NCI-H460 (cell line): ENCODE measurements at regions not wholly inside any gene's neighbourhood (a gene's known extent, or its start where the extent isn't known, plus 50 kb on each side); places are given as distances from the start of the nearest gene placed in this dataset.
"Not testable (repeated sequence)": the region's sequence is repeated elsewhere in the genome, so short reads cannot be mapped to it uniquely, and the experiment has no call there.

Source experiments
- DNase-seq: peaks from one replicate; pipeline ENCODE4 v3.0.0-alpha.2; 2016; ENCODE audit warnings: low read depth; ENCODE audit errors: extremely low read depth

GRCh38 chr3:104402902-104403301 is 963.8 kb upstream of the ALCAM start:
- no peak for DNase-seq

GRCh38 chr3:104411757-104412156 is 955.0 kb upstream of the ALCAM start:
- DNase-seq, result no peak

- DNase-seq, result no peak
Observed at GRCh38 chr3:104412608-104413580, 953.8 kb upstream of the ALCAM start.

- no peak for DNase-seq
Observed at GRCh38 chr3:104428337-104428925, 938.3 kb upstream of the ALCAM start.

- no peak for DNase-seq
Observed at GRCh38 chr3:104429727-104430126, 937.0 kb upstream of the ALCAM start.

DNA sequence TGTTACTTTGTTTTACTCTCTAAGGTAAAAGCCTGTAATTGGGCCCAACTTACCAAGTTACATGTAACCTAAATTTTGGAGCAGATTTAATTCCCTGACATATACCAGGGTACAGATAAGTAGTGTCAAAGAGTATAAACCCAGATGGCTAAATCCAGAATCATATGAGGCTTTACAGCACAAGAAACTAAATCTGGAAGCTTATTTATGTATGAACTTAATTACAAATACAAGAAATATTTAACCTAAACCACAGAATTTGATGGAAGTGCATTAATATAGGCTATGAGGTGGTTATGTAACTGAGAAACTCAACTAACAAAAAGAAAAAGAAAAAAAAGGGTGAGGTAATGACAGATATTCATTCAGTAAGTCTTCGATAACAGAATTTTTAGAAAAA is 930.2 kb upstream of the ALCAM start:
- DNase-seq, result no peak

DNA sequence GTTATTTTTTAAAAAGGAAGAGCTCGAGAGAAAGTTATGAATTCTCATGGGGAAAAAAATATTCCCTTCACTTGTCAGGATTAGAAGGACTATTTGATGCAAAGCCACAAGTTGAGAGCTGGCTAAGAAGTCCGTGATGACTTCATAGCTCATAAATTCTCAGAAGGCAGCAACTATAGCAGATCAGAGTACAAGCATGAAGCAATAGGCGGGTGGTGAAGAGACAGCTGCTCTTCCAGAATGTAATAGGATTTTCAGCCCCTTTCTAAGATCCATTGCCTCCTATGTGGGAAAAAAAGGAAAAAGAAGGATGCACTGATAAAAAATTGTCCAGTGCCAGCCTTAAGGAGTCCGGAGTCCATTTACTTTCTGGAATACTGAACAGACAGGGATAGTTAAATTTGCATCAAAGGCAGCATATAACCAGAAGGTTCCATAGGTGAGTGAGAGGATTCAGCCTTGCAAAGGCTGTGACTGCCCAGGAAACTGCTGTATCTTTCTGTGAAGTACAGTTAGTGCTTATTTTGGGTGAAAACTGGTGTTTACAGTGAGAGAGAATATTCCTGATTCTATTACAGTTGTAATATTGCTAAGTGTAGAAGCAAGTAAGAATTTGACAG is 929.5 kb upstream of the ALCAM start:
- DNase-seq, result no peak

- no peak for DNase-seq
Observed at GRCh38 chr3:104437891-104438290, 928.8 kb upstream of the ALCAM start.

GRCh38 chr3:104438706-104439105 is 928.0 kb upstream of the ALCAM start:
- no peak for DNase-seq

- DNase-seq, result not testable (repeated sequence)
Observed at GRCh38 chr3:104445252-104445919, 921.3 kb upstream of the ALCAM start.

DNA sequence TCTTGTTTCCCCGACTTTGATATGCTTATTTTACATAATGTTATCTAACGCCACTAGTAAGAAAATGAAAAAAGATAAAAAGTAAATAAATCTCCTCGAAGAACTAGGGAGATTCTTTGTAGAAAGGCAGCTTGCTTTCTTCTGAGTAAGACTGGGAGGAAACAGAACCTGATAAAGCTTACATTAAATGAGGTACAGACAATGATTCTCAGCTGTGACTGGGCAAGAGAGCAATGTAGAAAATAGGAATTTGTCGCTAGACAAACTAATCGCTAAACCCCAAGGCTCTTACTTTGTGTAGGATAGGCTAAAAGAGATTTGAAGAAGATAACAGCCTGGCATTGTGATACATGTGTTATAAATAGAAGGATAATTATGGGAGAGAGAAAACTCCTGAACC is 919.0 kb upstream of the ALCAM start:
- DNase-seq, result no peak

DNA sequence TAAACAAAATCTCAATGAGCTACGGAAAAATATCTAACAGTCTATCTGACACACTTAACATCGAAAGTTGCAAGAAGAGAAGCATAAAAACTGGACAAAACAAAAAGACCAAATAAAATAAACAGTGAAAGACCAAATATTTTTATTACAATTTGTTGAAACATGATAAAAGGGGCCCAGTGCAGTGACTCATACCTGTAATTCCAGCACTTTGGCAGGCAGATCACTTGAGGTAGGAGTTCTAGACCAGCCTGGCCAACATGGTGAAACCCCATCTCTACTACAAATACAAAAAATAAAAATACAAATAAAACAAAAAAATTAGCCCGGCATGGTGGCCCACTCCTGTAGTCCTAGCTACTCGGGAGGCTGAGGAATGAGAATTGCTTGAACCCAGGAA is 914.0 kb upstream of the ALCAM start:
- DNase-seq, result no peak

DNA sequence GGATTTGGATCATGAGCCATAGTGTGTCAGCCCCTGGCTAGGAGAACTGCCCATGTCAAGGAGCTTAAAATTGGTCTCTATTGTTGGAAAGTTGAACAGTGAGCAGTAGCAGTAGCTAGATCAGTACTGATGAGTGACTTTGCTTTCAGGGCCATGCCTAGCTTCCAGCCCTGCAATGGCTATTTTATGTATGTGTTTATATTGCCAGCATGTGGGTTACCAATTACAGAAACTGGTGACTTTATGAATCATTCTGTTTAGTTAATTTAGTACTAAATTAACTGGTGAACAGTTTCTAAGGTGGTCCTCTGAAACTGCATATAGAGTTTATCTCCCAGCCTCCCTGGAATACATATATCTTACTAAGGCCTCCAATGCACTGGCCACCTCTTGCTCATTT is 908.1 kb upstream of the ALCAM start:
- no peak for DNase-seq

DNA sequence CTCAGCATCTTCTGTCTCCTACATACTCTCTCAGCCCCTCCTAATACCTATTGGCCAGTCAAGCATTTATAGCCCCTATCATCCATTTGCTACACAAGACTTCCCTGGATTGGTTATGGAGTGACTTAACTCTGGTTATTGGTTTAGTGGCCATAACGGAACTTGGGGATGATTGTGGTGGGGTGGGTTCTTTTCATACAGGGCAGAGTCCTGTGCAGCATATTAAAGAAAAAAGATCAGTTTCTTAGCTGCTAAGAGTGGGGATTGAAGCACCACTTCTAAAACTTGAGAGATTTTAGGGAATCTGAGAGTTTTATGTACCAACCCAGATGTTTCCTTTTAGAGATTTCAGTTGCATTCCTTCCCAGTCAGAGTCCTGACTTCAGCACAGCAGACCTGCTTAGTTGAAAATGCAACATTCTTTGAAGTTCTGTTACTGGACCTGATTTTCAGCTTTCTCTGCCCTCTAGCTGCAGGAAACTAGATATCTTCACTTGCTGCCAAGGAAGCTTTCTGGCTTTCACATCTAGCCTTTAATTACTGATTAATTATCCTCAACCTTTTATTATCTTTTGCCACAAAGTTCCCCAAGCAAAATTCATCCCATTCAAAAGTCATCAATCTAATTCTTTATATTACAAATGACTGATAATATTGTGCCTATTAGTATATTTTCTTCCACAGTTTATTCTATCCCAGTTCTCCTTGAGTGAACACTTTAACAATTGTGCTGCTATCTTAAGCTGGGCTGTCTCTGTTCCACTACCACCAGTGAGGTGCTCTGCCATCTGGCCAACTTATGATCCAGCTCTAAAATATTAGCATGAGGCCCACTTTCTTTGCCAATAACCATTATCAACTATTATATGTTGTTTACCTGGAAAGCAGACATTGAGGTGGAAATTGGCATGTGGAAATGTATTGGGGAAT is 906.0 kb upstream of the ALCAM start:
- no peak for DNase-seq

DNA sequence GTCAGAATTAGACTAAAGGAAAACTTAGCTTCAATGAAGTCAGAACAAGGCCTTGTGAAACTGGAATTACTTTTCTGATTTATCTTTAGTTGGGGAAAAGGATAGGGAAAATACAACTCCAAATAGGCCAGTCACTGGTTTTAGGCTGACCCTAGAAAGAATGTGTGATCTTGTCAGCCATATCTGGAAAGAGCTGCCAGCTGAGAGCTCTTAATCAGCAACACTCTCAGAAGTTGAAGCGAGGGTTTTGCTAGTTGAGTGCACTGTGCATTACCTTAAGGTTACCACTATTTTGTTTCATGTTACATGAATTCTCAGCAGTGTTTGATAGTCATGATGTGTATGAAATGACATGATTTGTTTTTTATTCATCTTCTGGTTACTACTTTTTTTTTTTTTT is 905.3 kb upstream of the ALCAM start:
- no peak for DNase-seq

GRCh38 chr3:104472221-104472620 is 894.5 kb upstream of the ALCAM start:
- no peak for DNase-seq

GRCh38 chr3:104474011-104474410 is 892.7 kb upstream of the ALCAM start:
- DNase-seq, result no peak

GRCh38 chr3:104503022-104503421 is 863.7 kb upstream of the ALCAM start:
- no peak for DNase-seq

DNA sequence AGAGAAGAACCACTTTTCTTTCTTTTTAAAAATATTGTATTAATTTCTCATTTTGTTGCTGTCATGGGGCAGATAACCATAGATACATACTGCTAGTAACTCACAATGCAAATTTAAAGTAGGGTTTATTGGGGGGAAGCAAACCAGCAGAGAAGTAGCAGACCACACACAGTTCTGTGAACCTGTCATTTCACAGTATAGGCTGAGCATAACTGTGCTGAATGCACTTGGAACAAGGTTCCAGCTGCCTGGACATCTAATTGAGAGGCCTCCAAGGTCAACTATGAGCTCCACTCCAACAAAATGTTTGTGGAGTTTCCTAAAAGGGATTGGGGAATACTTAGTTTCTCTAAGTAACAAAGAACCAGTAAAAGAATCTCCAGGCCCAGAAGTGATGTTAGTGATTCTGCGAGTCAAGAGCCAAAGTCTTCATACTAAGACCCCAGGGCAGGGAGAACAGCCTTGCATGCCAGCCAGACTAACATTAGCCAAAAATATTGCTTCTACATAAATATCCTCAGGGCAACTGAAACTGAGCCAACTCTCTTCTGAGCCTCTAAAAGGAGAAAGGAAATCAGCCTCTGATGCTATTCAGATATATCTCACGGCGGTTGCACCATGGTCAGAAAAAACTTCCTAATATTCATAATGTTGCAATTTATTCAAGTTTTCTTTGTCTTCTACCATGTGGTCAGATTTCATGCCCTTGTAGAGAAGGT is 856.4 kb upstream of the ALCAM start:
- no peak for DNase-seq
